Ectodermal cell (in vitro differentiated cells): ENCODE measurements at regions not wholly inside any gene's neighbourhood (a gene's known extent, or its start where the extent isn't known, plus 50 kb on each side); places are given as distances from the start of the nearest gene placed in this dataset.
"Not testable (repeated sequence)": the region's sequence is repeated elsewhere in the genome, so short reads cannot be mapped to it uniquely, and the experiment has no call there.

Source experiments
- H3K27ac ChIP-seq: 2 replicates; pipeline ENCODE4 v1.7.0; 2013; ENCODE audit warnings: mild to moderate bottlenecking, low read depth, low read length; ENCODE audit not compliant: insufficient read depth, poor library complexity, severe bottlenecking
- H3K27me3 ChIP-seq: 2 replicates; pipeline ENCODE4 v1.7.0; 2013; ENCODE audit warnings: mild to moderate bottlenecking, low read length; ENCODE audit not compliant: insufficient read depth, control insufficient read depth, poor library complexity, severe bottlenecking
- H3K36me3 ChIP-seq: one replicate; pipeline ENCODE4 v1.7.0; 2013; ENCODE audit warnings: low read length; ENCODE audit not compliant: control insufficient read depth, insufficient read depth
- H3K4me1 ChIP-seq: one replicate; pipeline ENCODE4 v1.7.0; 2013; ENCODE audit warnings: low read length; ENCODE audit not compliant: control insufficient read depth, insufficient read depth
- H3K4me3 ChIP-seq: 2 replicates; pipeline ENCODE4 v1.7.0; 2013; ENCODE audit warnings: low read depth, low read length, control low read depth; ENCODE audit not compliant: insufficient read depth
- H3K9me3 ChIP-seq: 2 replicates; pipeline ENCODE4 v1.7.0; 2013; ENCODE audit warnings: mild to moderate bottlenecking, low read length, moderate library complexity; ENCODE audit not compliant: control insufficient read depth
- WGBS, 2 experiments: methylation state at CpG; one replicate each; pipeline ENCODE4 v1.1.7; 2013; ENCODE audit warnings: missing lambda C conversion rate in 2 of 2; 5-methylcytosine and 5-hydroxymethylcytosine counted together

DNA sequence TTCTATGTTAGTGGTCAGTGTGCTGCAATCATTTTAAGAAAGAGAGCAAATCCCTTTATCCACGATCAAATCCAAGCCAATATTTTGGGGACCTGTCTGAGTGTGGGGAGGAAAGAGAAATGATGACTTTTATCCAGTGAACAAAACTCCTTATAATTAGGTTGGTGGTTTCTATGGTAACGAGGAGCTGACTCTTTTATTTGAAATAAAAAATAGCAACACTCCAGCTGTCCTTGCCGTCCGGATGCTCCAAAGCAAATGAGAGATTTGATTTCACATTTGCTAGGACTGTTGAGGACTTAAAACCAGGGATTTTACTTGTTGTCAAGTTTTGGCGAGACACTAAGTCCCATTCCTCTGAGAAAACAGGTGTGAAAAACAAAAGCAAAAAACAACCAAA lies 154.0 kb upstream of the PRICKLE2 start:
- H3K27me3 ChIP-seq, result no peaks in the 10 kb centered on the region
- H3K27ac ChIP-seq, result no peak overlapping the region
- 91 to 94% methylated on average over 3 to 5 of the region's 5 CpGs for WGBS, 2 experiments
- no peak overlapping the region for H3K4me3 ChIP-seq
- H3K9me3 ChIP-seq, result no peaks in the 10 kb centered on the region
- no peaks in the 10 kb centered on the region for H3K4me1 ChIP-seq
- H3K36me3 ChIP-seq, result no peaks in the 10 kb centered on the region

DNA sequence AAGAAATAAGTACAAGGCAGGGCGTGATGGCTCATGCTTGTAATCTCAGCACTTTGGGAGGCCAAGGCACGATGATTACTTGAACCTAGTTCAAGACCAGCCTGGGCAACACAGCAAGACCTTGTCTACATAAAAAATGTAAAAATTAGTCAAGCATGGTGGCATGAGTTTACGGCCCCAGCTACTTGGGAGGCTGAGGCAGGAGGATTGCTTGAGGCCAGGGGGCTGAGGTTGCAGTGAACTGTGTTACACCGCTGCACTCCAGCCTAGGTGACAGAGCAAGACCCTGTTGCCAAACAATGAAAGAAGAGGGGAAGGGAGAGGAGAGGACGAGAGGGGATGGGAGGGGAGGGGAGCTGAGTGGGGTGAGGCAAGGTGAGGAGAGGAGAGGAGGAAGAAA lies 152.7 kb upstream of the PRICKLE2 start:
- no peak overlapping the region for H3K27ac ChIP-seq
- 90 to 93% methylated on average over 5 of the region's 5 CpGs for WGBS, 2 experiments

DNA sequence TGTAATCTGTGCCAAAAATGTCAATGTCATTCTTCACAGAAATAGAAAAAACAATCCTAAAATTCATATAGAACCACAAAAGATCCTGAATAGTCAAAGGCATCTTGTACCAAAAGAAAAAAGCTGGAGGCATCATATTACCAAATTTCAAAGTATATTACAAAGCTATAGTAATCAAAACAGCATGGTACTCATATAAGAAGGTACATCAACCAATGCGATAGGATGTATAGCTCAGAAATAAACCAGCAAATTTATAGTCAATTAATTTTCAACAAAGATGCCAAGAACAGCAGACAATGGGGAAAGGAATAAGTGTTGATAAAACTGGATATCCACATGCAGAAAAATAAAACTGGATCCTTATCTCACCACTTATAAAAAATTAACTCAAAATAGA lies 150.5 kb upstream of the PRICKLE2 start:
- no peaks in the 10 kb centered on the region for H3K36me3 ChIP-seq
- 100% methylated on average over 1 of the region's 1 CpG; no CpG with 5 or more reads in 1 of the 2 experiments for WGBS, 2 experiments
- no peak overlapping the region for H3K27ac ChIP-seq
- H3K9me3 ChIP-seq, result no peaks in the 10 kb centered on the region
- H3K4me3 ChIP-seq, result no peak overlapping the region
- no peaks in the 10 kb centered on the region for H3K4me1 ChIP-seq
- H3K27me3 ChIP-seq, result no peaks in the 10 kb centered on the region

More for the DNA sequence above, 152.7 kb upstream of the PRICKLE2 start:
- no peaks in the 10 kb centered on the region for H3K4me1 ChIP-seq
- H3K9me3 ChIP-seq, result no peaks in the 10 kb centered on the region
- H3K27me3 ChIP-seq, result no peaks in the 10 kb centered on the region
- no peak overlapping the region for H3K4me3 ChIP-seq
- H3K36me3 ChIP-seq, result no peaks in the 10 kb centered on the region

DNA sequence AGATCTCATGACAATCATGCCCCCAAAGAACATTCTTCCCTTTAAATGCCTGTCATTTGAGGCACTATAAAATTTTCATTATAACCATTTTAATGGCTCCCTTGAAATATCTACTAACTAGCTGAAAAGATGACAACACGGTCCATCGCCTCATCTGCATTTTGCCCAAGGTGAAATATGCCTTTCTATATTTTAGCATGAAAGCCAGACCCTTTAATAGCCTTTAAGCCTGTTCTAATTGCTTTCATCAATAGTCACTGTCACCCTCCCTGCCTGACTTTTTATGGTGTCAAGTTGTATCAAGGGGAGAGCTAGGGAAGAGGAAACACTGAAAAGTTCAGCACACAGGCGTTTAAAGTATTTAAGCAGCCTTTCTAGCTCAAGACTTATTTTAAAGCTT lies 144.1 kb upstream of the PRICKLE2 start:
- WGBS, 2 experiments, result 90% methylated on average over 2 to 3 of the region's 3 CpGs
- Histone ChIP-seq H3K27me3 (no peaks in the 10 kb centered on the region), H3K4me3 (no peak overlapping the region), H3K9me3 (no peaks in the 10 kb centered on the region), H3K36me3 (no peaks in the 10 kb centered on the region), H3K27ac (no peak overlapping the region), H3K4me1 (no peaks in the 10 kb centered on the region)

DNA sequence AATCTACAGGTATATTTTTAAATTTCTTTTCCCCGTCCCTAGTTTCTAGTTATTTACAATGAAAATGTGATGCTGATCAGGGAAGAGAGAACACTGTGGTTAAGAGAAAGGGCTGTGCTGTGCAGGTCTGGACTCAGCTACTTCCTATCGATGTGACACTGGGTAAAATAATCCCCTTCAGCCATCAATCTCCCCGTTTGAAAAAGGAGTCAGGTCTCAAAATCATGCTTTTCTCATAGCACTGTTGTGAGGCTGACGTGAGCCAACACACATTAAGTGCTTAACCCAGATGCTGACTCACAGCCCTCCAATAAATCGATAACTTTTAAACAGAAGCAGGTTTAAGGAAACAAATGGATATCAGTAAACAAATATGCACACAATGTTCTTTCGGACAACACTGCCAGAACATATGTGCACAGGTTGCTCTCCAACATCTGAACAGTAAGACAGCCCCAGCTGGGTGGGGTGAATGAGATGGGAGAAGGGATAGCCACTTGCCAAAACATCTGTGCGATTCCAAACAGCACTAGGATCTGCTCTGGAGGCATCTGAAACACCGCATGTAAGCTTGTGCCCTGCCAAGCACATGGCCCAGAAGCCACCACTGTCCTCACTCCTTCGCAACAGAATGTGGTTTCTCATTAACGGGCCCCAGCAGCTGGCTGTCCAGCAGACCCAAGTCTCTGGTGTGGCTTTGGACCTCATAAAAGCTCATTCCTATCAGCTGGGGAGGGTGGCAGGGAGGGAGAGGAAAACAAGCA lies 143.2 kb upstream of the PRICKLE2 start:
- WGBS, 2 experiments, result 94% methylated on average over 9 to 10 of the region's 10 CpGs
- no peaks in the 10 kb centered on the region for H3K4me1 ChIP-seq
- no peak overlapping the region for H3K27ac ChIP-seq
- H3K27me3 ChIP-seq, result no peaks in the 10 kb centered on the region
- no peaks in the 10 kb centered on the region for H3K36me3 ChIP-seq
- no peak overlapping the region for H3K4me3 ChIP-seq
- H3K9me3 ChIP-seq, result no peaks in the 10 kb centered on the region

DNA sequence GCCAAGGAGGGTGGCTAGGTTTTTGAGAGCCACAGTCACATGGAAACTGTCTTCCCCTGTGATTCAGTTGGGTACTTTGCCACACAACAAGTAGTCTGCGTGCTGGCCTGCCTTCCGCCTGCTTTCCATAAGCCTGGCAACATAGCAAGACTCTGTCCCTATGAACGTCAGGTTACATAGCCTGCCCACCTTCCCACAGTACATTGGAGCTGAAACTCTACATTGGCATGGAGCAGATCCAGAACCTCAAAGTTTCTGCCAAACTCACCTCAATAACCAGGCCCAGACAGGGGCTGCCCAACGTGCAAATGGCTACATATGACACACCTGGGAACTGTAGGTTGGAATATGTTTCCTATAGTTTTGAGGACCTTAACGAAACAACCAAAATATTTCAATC lies 140.6 kb upstream of the PRICKLE2 start:
- no peaks in the 10 kb centered on the region for H3K4me1 ChIP-seq
- H3K27ac ChIP-seq, result no peak overlapping the region
- H3K9me3 ChIP-seq, result no peaks in the 10 kb centered on the region
- H3K27me3 ChIP-seq, result no peaks in the 10 kb centered on the region
- no peak overlapping the region for H3K4me3 ChIP-seq
- no peaks in the 10 kb centered on the region for H3K36me3 ChIP-seq
- 96 to 98% methylated on average over 3 to 4 of the region's 5 CpGs for WGBS, 2 experiments

DNA sequence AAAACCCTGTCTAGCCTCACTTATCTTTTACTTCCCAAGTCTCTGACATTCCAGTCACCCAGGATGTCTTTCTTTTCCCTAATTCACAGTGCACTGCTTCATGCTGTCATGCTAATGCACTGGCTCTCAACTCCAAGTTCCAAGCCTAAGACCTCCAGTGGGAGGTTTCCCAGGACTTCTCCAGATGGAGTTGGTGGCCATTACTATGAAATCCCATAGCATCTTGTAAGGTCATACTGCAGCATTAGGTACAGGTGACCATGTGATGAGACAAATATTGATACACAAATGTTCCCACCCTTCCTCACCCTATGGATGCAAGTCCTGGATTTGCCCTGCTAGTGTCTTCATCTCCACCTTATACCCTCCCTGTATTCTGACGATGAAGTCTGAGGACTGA lies 138.6 kb upstream of the PRICKLE2 start:
- 78 to 91% methylated on average over 1 of the region's 1 CpG for WGBS, 2 experiments
- no peak overlapping the region for H3K4me3 ChIP-seq

DNA sequence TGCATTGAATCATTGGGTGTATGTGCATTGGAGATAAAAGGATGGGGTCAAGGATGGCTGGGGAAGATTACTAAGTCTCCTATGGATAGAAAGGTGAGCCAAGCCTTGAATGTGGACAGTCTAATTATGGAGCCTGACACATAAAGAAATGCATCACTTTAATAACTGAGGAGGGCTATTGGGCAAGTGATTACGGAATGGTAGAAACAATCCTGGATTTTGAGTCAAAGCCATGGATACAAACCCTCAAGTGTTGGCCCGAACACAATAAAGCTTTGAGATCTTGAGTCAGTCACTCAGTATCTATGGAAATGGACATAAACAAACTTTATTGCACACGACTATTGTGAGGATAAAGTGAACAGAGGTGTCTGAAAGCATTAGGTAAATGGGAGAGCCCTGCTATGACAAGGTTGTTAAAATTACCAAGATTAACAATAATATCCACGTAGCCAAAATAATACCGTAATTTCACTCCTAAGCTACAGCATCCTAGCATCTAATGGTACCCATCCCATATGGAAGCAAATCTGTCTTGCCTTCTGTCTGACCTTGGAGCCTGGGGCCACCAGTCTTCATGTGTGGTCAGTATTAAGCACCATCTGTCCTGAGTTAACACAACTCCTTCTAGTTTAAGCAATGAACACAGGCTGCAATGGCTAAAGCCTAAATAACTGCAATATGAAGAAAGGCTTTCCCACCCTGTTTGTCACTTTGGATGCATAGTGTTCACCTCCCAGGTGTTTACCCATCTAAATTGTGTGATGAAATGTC lies 136.9 kb upstream of the PRICKLE2 start:
- Histone ChIP-seq H3K36me3 (no peaks in the 10 kb centered on the region), H3K4me1 (no peaks in the 10 kb centered on the region), H3K4me3 (no peak overlapping the region), H3K27me3 (no peaks in the 10 kb centered on the region), H3K9me3 (no peaks in the 10 kb centered on the region), H3K27ac (no peak overlapping the region)
- WGBS, 2 experiments, result 92 to 94% methylated on average over 5 of the region's 5 CpGs

More for the DNA sequence above, 138.6 kb upstream of the PRICKLE2 start:
- H3K36me3 ChIP-seq, result no peaks in the 10 kb centered on the region
- no peak overlapping the region for H3K27ac ChIP-seq
- H3K4me1 ChIP-seq, result no peaks in the 10 kb centered on the region
- H3K9me3 ChIP-seq, result no peaks in the 10 kb centered on the region
- no peaks in the 10 kb centered on the region for H3K27me3 ChIP-seq

DNA sequence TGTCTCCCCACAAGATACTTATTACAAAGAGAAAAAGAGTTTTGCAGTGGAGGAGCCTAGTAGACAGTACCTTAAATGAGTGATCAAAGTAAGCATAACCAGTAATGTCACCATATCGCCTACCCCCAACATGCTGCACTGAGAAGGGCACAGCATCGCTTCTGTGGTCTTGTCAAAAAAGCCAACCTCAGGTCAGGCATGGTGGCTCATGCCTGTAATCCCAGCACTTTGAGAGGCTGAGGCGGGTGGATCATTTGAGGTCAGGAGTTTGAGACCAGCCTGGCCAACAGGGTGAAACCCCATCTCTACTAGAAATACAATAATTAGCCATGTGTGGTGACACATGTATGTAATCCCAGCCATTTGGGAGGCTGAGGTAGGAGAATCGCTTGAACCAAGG lies 135.8 kb upstream of the PRICKLE2 start:
- H3K27me3 ChIP-seq, H3K36me3 ChIP-seq, H3K9me3 ChIP-seq, H3K4me1 ChIP-seq, H3K4me3 ChIP-seq, H3K27ac ChIP-seq: not testable (repeated sequence)
- WGBS, 2 experiments, result 93% methylated on average over 4 of the region's 4 CpGs

DNA sequence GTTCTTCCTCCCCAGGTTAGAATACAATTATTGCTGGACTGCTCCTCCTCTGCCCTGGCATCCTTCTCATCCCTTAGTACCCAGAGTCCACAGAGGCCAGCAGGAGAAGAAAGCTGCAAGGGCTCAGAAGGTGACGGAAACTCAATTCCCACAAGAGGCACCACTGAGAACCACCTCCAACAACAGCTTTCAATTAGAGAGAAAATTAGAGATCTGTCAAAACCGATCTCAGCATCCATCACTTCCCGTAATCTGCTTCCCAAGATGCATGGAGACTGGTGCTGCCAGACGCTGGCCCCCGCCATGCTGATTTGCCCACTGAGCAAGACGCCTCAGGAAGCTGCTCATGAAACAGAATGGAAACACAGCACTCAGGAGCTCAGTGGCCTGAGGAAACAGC lies 135.0 kb upstream of the PRICKLE2 start:
- peaks cover 4% of the 10 kb centered on the region for H3K4me1 ChIP-seq
- no peaks in the 10 kb centered on the region for H3K9me3 ChIP-seq
- no peaks in the 10 kb centered on the region for H3K27me3 ChIP-seq
- 87 to 90% methylated on average over 6 of the region's 6 CpGs for WGBS, 2 experiments
- H3K4me3 ChIP-seq, result no peak overlapping the region
- H3K36me3 ChIP-seq, result no peaks in the 10 kb centered on the region
- H3K27ac ChIP-seq, result no peak overlapping the region
